Calu3 (cell line): ENCODE measurements at regions not wholly inside any gene's neighbourhood (a gene's known extent, or its start where the extent isn't known, plus 50 kb on each side); places are given as distances from the start of the nearest gene placed in this dataset.
A peak's percentile ranks its signal among the peaks of the same experiment; 100 is the strongest.

Source experiments
- BruUV-seq: library from RNA; stranded (reverse); fragments of 400-500 nt; replicated peaks from 2 replicates; lab custom pipeline; 2021; lab: Mats Ljungman, UMichigan
- CTCF ChIA-PET: fragments of 300-600 bp; sonication (Branson Sonifier 250); formaldehyde crosslinking; loops from one replicate; lab custom pipeline; 2022; ENCODE audit warnings: antibody characterized with exemption; lab: Charles Lee
- DNase-seq: peaks from one replicate; pipeline ENCODE4 v3.0.0; 2022
- H3K27ac Mint-ChIP-seq: one replicate; pipeline ENCODE4 v1.8.0; 2022; ENCODE audit warnings: mixed read lengths; ENCODE audit not compliant: unreplicated experiment
- H3K27me3 Mint-ChIP-seq: one replicate; pipeline ENCODE4 v1.8.0; 2022; ENCODE audit warnings: mixed read lengths; ENCODE audit not compliant: unreplicated experiment
- H3K36me3 Mint-ChIP-seq: one replicate; pipeline ENCODE4 v1.8.0; 2022; ENCODE audit warnings: mild to moderate bottlenecking, moderate library complexity, mixed read lengths; ENCODE audit not compliant: insufficient read depth, unreplicated experiment
- H3K4me1 Mint-ChIP-seq: one replicate; pipeline ENCODE4 v1.8.0; 2022; ENCODE audit warnings: mild to moderate bottlenecking, low read depth, mixed read lengths; ENCODE audit not compliant: unreplicated experiment
- H3K4me3 Mint-ChIP-seq: one replicate; pipeline ENCODE4 v1.8.0; 2022; ENCODE audit warnings: mild to moderate bottlenecking, low read depth, moderate library complexity, mixed read lengths; ENCODE audit not compliant: unreplicated experiment
- H3K9me3 Mint-ChIP-seq: one replicate; pipeline ENCODE4 v1.8.0; 2022; ENCODE audit warnings: low read depth, mixed read lengths; ENCODE audit not compliant: unreplicated experiment
- intact Hi-C: fragments of 100-400 bp; cut with micrococcal nuclease; formaldehyde crosslinking; loops from one replicate; pipeline ENCODE4 v1.10.0; 2022; ENCODE audit not compliant: unreplicated experiment
- TF ChIP-seq, protein P1 (sequence below): fragments of 200-600 bp; IDR thresholded peaks from one replicate; pipeline ENCODE4 v1.8.0; 2022; ENCODE audit warnings: antibody characterized with exemption; ENCODE audit not compliant: unreplicated experiment

DNA sequence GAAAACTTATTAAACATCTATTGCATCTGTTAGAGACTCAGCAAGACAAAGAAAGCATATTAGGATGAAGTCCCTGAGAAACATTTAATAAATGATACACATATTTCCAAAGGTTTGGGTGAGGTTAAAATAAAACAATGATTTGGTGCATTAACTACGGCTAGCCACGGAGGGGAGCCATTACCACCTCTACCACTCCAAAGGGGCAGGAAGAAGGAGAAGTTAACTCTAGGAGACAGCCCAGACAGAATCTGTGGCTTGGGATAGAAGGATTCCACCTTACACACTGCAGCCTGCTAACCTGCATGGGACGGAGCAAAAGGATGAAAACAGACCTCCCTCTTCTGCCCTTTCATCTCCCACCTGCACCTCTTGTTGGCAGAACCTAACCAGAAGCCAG is 189.1 kb upstream of the C1QTNF7 start:
- H3K4me1 Mint-ChIP-seq, result no peaks in the 10 kb centered on the region
- CTCF ChIA-PET, result interaction anchor here (1.4 kb wide), 1 partner anchor 218 kb away, joined by 5 read pairs; no protein-coding TSS in a partner anchor
- H3K27me3 Mint-ChIP-seq, result peaks cover 13% of the 10 kb centered on the region
- H3K27ac Mint-ChIP-seq, result no peak overlapping the region
- no TSS peak for BruUV-seq
- H3K4me3 Mint-ChIP-seq, result no peak overlapping the region
- TF ChIP-seq, protein P1, sequence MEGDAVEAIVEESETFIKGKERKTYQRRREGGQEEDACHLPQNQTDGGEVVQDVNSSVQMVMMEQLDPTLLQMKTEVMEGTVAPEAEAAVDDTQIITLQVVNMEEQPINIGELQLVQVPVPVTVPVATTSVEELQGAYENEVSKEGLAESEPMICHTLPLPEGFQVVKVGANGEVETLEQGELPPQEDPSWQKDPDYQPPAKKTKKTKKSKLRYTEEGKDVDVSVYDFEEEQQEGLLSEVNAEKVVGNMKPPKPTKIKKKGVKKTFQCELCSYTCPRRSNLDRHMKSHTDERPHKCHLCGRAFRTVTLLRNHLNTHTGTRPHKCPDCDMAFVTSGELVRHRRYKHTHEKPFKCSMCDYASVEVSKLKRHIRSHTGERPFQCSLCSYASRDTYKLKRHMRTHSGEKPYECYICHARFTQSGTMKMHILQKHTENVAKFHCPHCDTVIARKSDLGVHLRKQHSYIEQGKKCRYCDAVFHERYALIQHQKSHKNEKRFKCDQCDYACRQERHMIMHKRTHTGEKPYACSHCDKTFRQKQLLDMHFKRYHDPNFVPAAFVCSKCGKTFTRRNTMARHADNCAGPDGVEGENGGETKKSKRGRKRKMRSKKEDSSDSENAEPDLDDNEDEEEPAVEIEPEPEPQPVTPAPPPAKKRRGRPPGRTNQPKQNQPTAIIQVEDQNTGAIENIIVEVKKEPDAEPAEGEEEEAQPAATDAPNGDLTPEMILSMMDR, result no peak
- intact Hi-C loops, result loop anchor here (1.0 to 10.0 kb wide), 2 partner anchors 156 to 219 kb away; no protein-coding TSS in a partner anchor
- no peaks in the 10 kb centered on the region for H3K36me3 Mint-ChIP-seq
- no peaks in the 10 kb centered on the region for H3K9me3 Mint-ChIP-seq
- peak; percentile 29 for DNase-seq

DNA sequence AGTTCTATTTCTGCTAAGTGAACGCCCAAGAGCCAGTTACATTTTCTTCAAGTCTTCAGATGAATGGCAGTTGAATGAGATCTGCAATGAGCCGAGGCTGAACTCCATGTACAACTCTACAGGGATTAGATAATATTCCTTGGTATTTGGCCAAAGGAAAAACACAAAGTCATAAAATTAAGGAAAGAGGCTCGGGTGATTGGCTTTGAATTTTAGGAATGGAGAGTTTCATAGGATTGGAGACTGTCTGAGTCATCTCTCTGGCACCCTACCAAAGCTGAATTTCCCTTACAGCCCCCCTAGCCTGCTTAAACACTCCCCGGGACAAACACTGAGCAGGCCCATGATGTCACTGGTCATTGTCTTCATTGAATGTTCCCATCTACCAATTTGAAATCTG is 188.0 kb upstream of the C1QTNF7 start:
- BruUV-seq, result no TSS peak
- Mint-ChIP-seq H3K27ac (no peak overlapping the region), H3K27me3 (peaks cover 13% of the 10 kb centered on the region), H3K9me3 (no peaks in the 10 kb centered on the region), H3K4me1 (no peaks in the 10 kb centered on the region), H3K36me3 (no peaks in the 10 kb centered on the region), H3K4me3 (no peak overlapping the region)
- TF ChIP-seq, protein P1, result no peak
- CTCF ChIA-PET, result no interaction called here
- intact Hi-C loops, result loop anchor here (10.0 kb wide), 1 partner anchor 155 kb away; no protein-coding TSS in a partner anchor
- no peak for DNase-seq

DNA sequence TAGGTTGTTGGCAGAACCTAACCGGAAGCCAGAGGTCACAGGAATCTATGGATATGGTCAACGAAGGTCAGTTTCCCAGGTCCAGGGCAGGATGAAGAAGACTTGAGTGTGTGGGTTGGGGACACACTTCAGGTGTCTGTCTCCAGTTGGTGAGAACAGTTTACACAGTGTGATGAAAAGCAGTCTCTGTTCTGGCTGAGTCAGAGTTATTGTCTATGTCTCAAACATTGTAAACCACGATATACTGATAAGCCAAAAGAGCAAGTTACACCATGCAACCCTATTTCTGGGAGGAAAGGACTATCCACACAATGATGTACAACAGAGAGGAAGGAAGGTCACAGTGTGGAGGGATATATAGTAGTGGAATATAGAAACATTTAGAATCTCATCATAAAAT is 187.1 kb upstream of the C1QTNF7 start:
- no peak for DNase-seq
- TF ChIP-seq, protein P1, result no peak
- CTCF ChIA-PET, result no interaction called here
- Mint-ChIP-seq H3K27ac (no peak overlapping the region), H3K4me1 (no peaks in the 10 kb centered on the region), H3K27me3 (peaks cover 13% of the 10 kb centered on the region), H3K9me3 (no peaks in the 10 kb centered on the region), H3K36me3 (no peaks in the 10 kb centered on the region), H3K4me3 (no peak overlapping the region)
- intact Hi-C loops, result no loop called here
- BruUV-seq, result no TSS peak

DNA sequence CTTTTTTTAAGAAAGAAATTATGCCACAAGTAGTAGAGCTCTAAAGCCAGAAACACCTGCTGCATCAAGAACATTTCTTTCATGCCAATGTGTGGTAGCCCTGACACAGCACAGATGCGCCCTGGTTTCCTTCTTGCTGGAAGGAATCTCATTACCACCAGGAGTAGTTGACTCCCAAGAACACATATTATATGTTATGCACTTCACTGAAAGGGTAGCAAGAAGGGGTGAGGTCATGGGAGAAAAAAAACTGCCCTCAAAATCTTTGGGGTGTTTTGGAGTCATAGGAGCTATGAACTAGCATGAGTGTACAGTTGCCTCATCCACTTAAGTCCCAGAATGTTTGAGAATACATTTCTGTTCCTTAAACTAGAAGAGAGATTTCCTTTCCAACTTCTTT is 185.8 kb upstream of the C1QTNF7 start:
- TF ChIP-seq, protein P1, result no peak
- H3K9me3 Mint-ChIP-seq, result no peaks in the 10 kb centered on the region
- DNase-seq, result no peak
- H3K27me3 Mint-ChIP-seq, result peaks cover 6% of the 10 kb centered on the region
- no peaks in the 10 kb centered on the region for H3K4me1 Mint-ChIP-seq
- no peak overlapping the region for H3K27ac Mint-ChIP-seq
- CTCF ChIA-PET, result no interaction called here
- no peak overlapping the region for H3K4me3 Mint-ChIP-seq
- intact Hi-C loops, result no loop called here
- no peaks in the 10 kb centered on the region for H3K36me3 Mint-ChIP-seq
- BruUV-seq, result no TSS peak
